Fibroblast of lung (primary cell): ENCODE measurements at regions not wholly inside any gene's neighbourhood (a gene's known extent, or its start where the extent isn't known, plus 50 kb on each side); places are given as distances from the start of the nearest gene placed in this dataset.

Source experiments
- DNase-seq, 2 donors: peaks; one replicate each; pipeline versions ENCODE4 v3.0.0 to v3.0.0-alpha.2; 2010; ENCODE audit warnings: low read depth in 2 of 2
- H2AFZ ChIP-seq: 2 replicates; pipeline ENCODE4 v1.5.1; 2012; ENCODE audit warnings: low read length, control low read depth, inconsistent platforms
- H3K27ac ChIP-seq: 2 replicates; pipeline ENCODE4 v1.5.1; 2011; ENCODE audit warnings: low read length, control low read depth; ENCODE audit not compliant: insufficient read depth
- H3K27me3 ChIP-seq: 2 replicates; pipeline ENCODE4 v1.5.1; 2011; ENCODE audit warnings: mild to moderate bottlenecking, low read length; ENCODE audit not compliant: control insufficient read depth, insufficient read depth
- H3K36me3 ChIP-seq: 2 replicates; pipeline ENCODE4 v1.5.1; 2011; ENCODE audit warnings: low read length; ENCODE audit not compliant: control insufficient read depth, insufficient read depth
- H3K4me1 ChIP-seq: 2 replicates; pipeline ENCODE4 v1.5.1; 2011; ENCODE audit warnings: low read length; ENCODE audit not compliant: control insufficient read depth, insufficient read depth; ENCODE audit errors: extremely low read depth
- H3K4me2 ChIP-seq: 2 replicates; pipeline ENCODE4 v1.5.1; 2011; ENCODE audit warnings: low read length, control low read depth; ENCODE audit not compliant: insufficient read depth; ENCODE audit errors: extremely low read depth
- H3K4me3 ChIP-seq, 4 experiments: fragments of 200-600 bp in 1 of 4; sonication (generic) in 1 of 4; replicated peaks in 1 of 4; 2 replicates each; pipeline ENCODE4 v1.5.1; 2011 to 2016; ENCODE audit warnings: low read length in 4 of 4, low read depth in 3 of 4, mild to moderate bottlenecking in 3 of 4, control low read depth in 2 of 4, inconsistent platforms in 1 of 4, mixed read lengths in 1 of 4; ENCODE audit not compliant: insufficient read depth in 1 of 4; ENCODE audit errors: control extremely low read depth in 1 of 4
- H3K79me2 ChIP-seq: 2 replicates; pipeline ENCODE4 v1.5.1; 2012; ENCODE audit warnings: mild to moderate bottlenecking, low read length, inconsistent platforms; ENCODE audit not compliant: control insufficient read depth, insufficient read depth
- H3K9ac ChIP-seq: 2 replicates; pipeline ENCODE4 v1.5.1; 2011; ENCODE audit warnings: mild to moderate bottlenecking, low read length, control low read depth; ENCODE audit not compliant: insufficient read depth
- H3K9me3 ChIP-seq: 2 replicates; pipeline ENCODE4 v1.5.1; 2012; ENCODE audit warnings: low read depth, low read length; ENCODE audit not compliant: control insufficient read depth, insufficient read depth
- H4K20me1 ChIP-seq: 2 replicates; pipeline ENCODE4 v1.5.1; 2011; ENCODE audit warnings: low read length; ENCODE audit not compliant: control insufficient read depth, insufficient read depth; ENCODE audit errors: extremely low read depth
- EZH2 ChIP-seq: IDR thresholded peaks from 2 replicates; pipeline ENCODE4 v1.5.1; 2012; ENCODE audit warnings: low read length, control low read depth, mild to moderate bottlenecking; ENCODE audit errors: missing control alignments
- TF ChIP-seq, protein P1 (sequence below), 2 donors: IDR thresholded peaks in 1 of 2; conservative IDR thresholded peaks in 1 of 2; 1 replicate in 1 of 2; 2 replicates in 1 of 2; pipeline ENCODE4 v1.5.1; 2011 to 2012; ENCODE audit warnings: low read length in 2 of 2, control low read depth in 1 of 2, inconsistent platforms in 1 of 2, low read depth in 1 of 2, mild to moderate bottlenecking in 1 of 2

DNA sequence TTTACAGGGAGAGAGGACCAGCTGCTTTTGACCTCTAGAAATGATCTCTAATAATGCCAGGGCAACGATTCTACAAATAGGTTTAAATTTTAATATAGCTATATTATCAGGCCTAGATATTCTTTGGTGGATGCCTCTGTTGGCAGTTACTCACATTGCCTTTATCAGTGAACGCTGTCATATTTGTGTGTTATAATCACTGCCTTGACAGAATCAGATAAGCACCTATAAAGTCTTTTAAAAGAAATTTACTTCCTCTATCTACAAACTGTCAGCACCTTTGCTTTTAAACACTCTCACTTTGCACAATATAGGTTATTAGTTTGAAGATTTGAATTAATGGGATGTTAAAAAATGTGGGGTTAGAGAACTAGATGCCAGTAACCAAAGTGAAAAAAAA lies 324.1 kb downstream of the ZIC1 start:
- H3K4me1 ChIP-seq: no peaks in the 10 kb centered on the region
- no peaks in the 10 kb centered on the region for H3K9me3 ChIP-seq
- TF ChIP-seq, protein P1, sequence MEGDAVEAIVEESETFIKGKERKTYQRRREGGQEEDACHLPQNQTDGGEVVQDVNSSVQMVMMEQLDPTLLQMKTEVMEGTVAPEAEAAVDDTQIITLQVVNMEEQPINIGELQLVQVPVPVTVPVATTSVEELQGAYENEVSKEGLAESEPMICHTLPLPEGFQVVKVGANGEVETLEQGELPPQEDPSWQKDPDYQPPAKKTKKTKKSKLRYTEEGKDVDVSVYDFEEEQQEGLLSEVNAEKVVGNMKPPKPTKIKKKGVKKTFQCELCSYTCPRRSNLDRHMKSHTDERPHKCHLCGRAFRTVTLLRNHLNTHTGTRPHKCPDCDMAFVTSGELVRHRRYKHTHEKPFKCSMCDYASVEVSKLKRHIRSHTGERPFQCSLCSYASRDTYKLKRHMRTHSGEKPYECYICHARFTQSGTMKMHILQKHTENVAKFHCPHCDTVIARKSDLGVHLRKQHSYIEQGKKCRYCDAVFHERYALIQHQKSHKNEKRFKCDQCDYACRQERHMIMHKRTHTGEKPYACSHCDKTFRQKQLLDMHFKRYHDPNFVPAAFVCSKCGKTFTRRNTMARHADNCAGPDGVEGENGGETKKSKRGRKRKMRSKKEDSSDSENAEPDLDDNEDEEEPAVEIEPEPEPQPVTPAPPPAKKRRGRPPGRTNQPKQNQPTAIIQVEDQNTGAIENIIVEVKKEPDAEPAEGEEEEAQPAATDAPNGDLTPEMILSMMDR (conservative IDR thresholded peaks at IDR 0.05 in 1 of 2, IDR thresholded peaks at IDR 0.05 in 1 of 2; ENCODE audit: low read depth in 1 of 2, low read length in 2 of 2): no peak
- TF ChIP-seq EZH2: no peak
- H3K36me3 ChIP-seq: no peaks in the 10 kb centered on the region
- H3K4me2 ChIP-seq: no peak overlapping the region
- DNase-seq: no peak
- no peaks in the 10 kb centered on the region for H3K27me3 ChIP-seq
- H3K4me3 ChIP-seq: no peak overlapping the region
- H3K27ac ChIP-seq: no peak overlapping the region
- H2AFZ ChIP-seq: no peak overlapping the region
- H3K79me2 ChIP-seq: no peaks in the 10 kb centered on the region
- H3K9ac ChIP-seq: no peak overlapping the region
- no peaks in the 10 kb centered on the region for H4K20me1 ChIP-seq

DNA sequence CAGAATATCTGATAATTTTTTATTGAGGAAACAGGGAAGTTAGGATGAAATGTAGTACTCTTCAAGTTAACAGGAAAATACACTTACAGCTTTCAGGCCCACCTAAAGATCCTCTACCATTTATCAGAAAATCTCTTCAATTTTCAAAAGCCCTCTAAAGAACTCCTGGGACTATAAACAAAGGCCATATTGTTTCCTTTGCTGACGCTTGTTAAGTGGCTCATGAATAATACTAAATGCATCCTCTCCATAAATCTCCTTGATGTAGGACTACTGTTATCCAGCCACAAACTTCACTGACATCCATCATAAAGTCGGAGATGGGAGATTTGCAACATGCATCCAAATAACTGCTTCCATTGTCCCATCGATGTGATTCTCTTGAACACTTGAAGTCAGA lies 326.5 kb downstream of the ZIC1 start:
- Histone ChIP-seq H3K9me3 (no peaks in the 10 kb centered on the region), H3K4me3 (no peak overlapping the region)

DNA sequence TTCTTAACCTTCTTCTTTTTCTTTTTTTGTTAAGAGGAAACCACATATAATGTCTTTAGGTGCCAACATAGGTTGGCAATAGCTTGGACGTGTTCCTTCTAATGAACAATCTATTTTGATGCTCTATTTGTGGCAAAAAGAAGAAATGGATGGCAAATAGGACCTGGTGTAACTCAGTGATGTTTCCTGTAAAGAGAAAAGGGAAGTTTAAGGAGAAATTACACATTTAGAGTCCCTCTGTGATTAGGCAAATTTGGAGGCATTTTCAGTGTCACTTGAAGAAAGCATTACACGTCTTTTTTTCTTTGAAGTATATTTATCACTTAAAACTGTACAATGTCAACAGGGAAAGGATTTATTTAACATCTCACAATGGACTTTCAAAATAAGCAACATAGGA lies 327.1 kb downstream of the ZIC1 start:
- no peak overlapping the region for H3K9ac ChIP-seq
- H4K20me1 ChIP-seq: no peaks in the 10 kb centered on the region
- no peaks in the 10 kb centered on the region for H3K27me3 ChIP-seq
- no peak overlapping the region for H3K4me2 ChIP-seq
- TF ChIP-seq EZH2: no peak
- TF ChIP-seq, protein P1 (conservative IDR thresholded peaks at IDR 0.05 in 1 of 2, IDR thresholded peaks at IDR 0.05 in 1 of 2; ENCODE audit: low read depth in 1 of 2, low read length in 2 of 2): no peak
- no peaks in the 10 kb centered on the region for H3K79me2 ChIP-seq
- H2AFZ ChIP-seq: no peak overlapping the region
- no peak for DNase-seq
- H3K9me3 ChIP-seq: no peaks in the 10 kb centered on the region
- H3K36me3 ChIP-seq: no peaks in the 10 kb centered on the region
- no peaks in the 10 kb centered on the region for H3K4me1 ChIP-seq
- no peak overlapping the region for H3K27ac ChIP-seq
- H3K4me3 ChIP-seq: no peak overlapping the region

More for the DNA sequence above, 326.5 kb downstream of the ZIC1 start:
- H3K27me3 ChIP-seq: no peaks in the 10 kb centered on the region
- peak in 1 of 2 donors; percentile 30 for DNase-seq
- H3K79me2 ChIP-seq: no peaks in the 10 kb centered on the region
- no peak overlapping the region for H2AFZ ChIP-seq
- H4K20me1 ChIP-seq: no peaks in the 10 kb centered on the region
- H3K27ac ChIP-seq: no peak overlapping the region
- no peaks in the 10 kb centered on the region for H3K36me3 ChIP-seq
- no peak for TF ChIP-seq EZH2
- TF ChIP-seq, protein P1 (conservative IDR thresholded peaks at IDR 0.05 in 1 of 2, IDR thresholded peaks at IDR 0.05 in 1 of 2; ENCODE audit: low read depth in 1 of 2, low read length in 2 of 2): no peak
- H3K4me1 ChIP-seq: no peaks in the 10 kb centered on the region
- H3K4me2 ChIP-seq: no peak overlapping the region
- no peak overlapping the region for H3K9ac ChIP-seq
